ENCODE measurements at regions not wholly inside any gene's neighbourhood (a gene's known extent, or its start where the extent isn't known, plus 50 kb on each side); places are given as distances from the start of the nearest gene placed in this dataset.

GRCh38 chr1:17932164-17932563 is 175.4 kb upstream of the IGSF21 start:
- TF ChIP-seq CTCF (IDR thresholded peaks at IDR 0.05) (no peak), POLR2A (IDR thresholded peaks at IDR 0.05) (no peak)

Measured in breast epithelium (tissue), 3 donors.